GM04504 (cell line): ENCODE measurements at regions not wholly inside any gene's neighbourhood (a gene's known extent, or its start where the extent isn't known, plus 50 kb on each side); places are given as distances from the start of the nearest gene placed in this dataset.
"Not testable (repeated sequence)": the region's sequence is repeated elsewhere in the genome, so short reads cannot be mapped to it uniquely, and the experiment has no call there.

Source experiments
- DNase-seq: peaks from one replicate; pipeline ENCODE4 v3.0.0-alpha.2; 2012; ENCODE audit warnings: low read depth

GRCh38 chr4:106594291-106594952 is 225.8 kb upstream of the GIMD1 start:
- no peak for DNase-seq

- DNase-seq = no peak
Observed at GRCh38 chr4:106588891-106589290, 220.3 kb upstream of the GIMD1 start.

GRCh38 chr4:106587558-106587957 is 219.0 kb upstream of the GIMD1 start:
- DNase-seq = peak; percentile 78

- no peak for DNase-seq
Observed at GRCh38 chr4:106585915-106586349, 217.4 kb upstream of the GIMD1 start.

DNA sequence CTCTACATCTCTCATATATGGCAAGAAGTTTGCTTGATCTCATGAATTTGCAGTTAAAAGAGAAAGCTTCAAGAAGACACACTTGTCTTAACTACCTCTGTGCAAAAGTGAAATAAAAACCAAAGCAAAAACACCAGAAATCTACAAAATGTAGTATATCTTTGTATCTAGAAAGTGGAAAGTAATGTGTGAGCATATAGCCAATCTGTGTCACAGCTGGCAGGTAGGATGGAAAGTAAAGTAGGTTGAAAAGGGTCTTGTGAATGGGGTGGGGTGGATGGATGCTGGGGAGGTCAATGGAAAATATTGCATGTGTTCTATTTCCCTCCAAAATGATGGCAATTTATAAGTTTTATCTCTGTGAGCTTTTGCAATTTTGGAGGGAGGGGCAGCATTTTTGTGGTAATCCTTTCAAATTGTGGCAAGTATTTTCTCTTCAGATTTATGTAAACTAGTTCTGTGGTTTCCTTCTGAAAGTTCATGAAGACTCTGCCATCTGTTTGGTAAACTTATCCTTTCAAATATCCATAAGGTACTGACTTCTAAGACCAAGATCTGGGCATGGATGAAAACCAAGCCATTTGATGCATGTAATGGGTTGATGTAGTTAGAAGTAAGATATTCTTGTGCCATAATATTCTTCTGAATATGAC is 215.9 kb upstream of the GIMD1 start:
- DNase-seq = no peak

GRCh38 chr4:106583567-106583966 is 215.0 kb upstream of the GIMD1 start:
- peak; percentile 92 for DNase-seq

- no peak for DNase-seq
Observed at GRCh38 chr4:106583108-106583507, 214.5 kb upstream of the GIMD1 start.

- DNase-seq = no peak
Observed at GRCh38 chr4:106582103-106582502, 213.5 kb upstream of the GIMD1 start.

DNA sequence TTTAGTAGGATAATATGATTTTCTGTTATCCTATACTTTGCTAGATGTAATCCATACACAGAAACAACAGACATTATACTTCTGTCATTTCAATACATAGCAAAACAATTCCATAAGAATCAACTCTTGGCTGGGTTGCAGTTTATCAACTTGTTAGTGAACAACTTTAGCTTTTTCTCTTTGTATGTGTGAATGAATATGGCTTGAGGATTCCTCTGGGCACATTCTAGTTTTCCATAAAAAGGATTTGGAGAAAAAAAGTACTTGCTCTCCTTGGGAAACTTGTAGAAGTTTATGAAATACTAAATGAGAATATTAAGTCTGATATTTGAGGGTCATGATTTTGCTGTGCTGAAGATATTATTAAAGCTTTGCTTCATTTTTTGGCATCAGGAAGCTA is 210.7 kb upstream of the GIMD1 start:
- no peak for DNase-seq

GRCh38 chr4:106569146-106570031 is 200.8 kb upstream of the GIMD1 start:
- no peak for DNase-seq

DNA sequence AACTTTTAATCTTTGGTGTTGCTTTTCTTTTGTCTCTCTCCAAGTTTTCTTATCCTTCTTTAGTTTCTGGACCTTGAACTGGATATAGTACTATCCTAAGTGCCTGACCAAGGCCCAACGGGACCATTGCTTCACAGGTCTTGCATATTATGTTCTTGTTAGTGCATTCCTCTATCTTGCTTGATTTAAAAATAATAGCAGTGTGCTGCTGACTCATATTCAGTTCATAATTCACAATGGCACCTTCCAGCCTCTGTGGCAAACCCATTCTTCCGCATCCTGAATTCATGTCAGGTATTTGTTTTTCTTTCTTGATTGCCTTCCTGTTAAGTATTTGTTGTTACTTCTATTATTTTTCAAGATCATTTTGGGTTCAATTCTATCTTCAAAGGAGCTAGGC is 197.1 kb upstream of the GIMD1 start:
- no peak for DNase-seq

- not testable (repeated sequence) for DNase-seq
Observed at GRCh38 chr4:106563637-106564036, 195.1 kb upstream of the GIMD1 start.

GRCh38 chr4:106551724-106552123 is 183.1 kb upstream of the GIMD1 start:
- no peak for DNase-seq

- no peak for DNase-seq
Observed at GRCh38 chr4:106548446-106549044, 180.0 kb upstream of the GIMD1 start.

GRCh38 chr4:106546370-106546769 is 177.8 kb upstream of the GIMD1 start:
- no peak for DNase-seq

GRCh38 chr4:106542609-106543008 is 174.0 kb upstream of the GIMD1 start:
- not testable (repeated sequence) for DNase-seq

DNA sequence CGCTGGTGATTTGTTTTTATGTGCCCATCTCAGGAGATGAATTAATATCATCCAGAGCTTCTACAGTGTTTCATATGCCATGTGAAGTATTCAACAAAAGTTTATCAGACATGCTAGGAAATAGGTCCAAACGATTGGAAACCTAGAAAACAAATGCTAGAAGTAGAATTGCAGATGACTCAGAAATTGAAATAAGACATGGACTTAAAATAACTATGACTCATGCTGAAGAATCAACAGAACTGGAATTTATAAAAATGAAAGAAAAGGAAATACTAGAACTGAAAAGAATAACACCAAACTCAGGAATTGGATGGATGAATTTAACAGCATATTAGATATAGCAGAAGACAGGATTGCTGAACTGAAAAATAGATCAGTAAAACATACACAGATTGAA is 172.7 kb upstream of the GIMD1 start:
- DNase-seq = peak; percentile 13

DNA sequence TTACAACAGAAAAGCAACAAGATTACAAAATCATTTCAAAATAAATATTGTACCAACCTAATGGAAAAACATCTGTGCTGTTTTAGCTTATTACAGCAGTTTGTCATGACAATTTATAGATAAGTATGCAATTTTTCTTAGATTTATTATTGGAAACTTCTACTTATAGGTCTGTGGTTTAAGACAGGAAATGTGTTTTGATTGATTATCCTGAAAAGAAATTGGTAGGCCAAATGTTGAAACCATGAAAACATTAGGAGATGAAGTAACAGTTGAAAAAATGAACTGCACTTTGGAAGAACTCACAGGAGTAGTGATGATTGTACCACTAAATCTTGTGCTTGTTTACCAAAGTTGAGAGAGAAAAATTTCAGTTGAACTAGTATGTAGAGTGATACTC is 162.2 kb upstream of the GIMD1 start:
- DNase-seq = peak; percentile 65

DNA sequence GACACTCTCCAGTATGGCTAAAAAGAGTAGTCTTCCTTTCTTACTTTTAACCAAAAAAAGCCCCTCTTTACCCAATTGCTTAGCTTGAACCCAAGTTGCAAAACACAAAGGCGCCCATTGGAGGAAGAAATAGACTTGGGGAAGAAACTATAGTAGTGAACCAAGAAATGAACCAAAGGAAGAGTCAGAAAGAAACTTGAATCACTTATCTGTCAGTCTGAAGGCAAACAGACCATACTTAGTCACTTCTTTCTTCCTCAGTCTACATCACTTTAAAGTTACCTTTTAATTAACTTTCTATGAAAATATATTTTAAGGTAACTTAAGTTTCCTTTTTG is 161.4 kb upstream of the GIMD1 start:
- no peak for DNase-seq

- DNase-seq = peak; percentile 12
Observed at GRCh38 chr4:106529348-106530023, 160.9 kb upstream of the GIMD1 start.

DNA sequence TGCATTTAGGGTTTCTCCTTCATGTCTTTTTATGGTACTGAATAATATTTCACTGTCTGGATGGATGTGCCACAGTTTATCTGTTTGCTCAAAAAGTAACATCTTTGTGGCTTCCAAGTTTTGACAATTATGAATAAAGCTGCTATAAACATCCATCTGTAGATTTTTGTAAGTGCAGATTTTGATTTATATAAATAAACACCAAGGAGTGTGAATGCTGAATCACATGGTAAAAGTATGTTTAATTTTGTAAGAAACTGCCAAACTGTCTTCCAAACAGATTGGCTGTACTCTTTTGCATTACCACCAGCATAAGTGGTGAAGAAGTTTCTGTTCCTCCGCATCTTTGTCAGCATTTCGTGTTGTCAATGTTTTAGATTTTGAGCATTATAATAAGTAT is 158.7 kb upstream of the GIMD1 start:
- no peak for DNase-seq

- not testable (repeated sequence) for DNase-seq
Observed at GRCh38 chr4:106525425-106525824, 156.8 kb upstream of the GIMD1 start.
